ENCODE measurements at regions not wholly inside any gene's neighbourhood (a gene's known extent, or its start where the extent isn't known, plus 50 kb on each side); places are given as distances from the start of the nearest gene placed in this dataset.

GRCh38 chr2:107648781-107649404 lies 177.8 kb upstream of the RGPD4 start:
- TF ChIP-seq CTCF (conservative IDR thresholded peaks at IDR 0.05; ENCODE audit: low read depth, low read length): no peak
- Histone ChIP-seq H3K27ac (no peak overlapping the region), H2AFZ (ENCODE audit: low read depth) (no peak overlapping the region), H3K36me3 (ENCODE audit: insufficient read depth) (no peaks in the 10 kb centered on the region), H3K79me2 (ENCODE audit: insufficient read depth, low read depth) (no peaks in the 10 kb centered on the region), H3K27me3 (ENCODE audit: insufficient read depth, low read depth) (no peaks in the 10 kb centered on the region), H3K4me1 (ENCODE audit: low read depth, poor library complexity, severe bottlenecking) (no peaks in the 10 kb centered on the region), H3K9ac (no peak overlapping the region), H4K20me1 (ENCODE audit: insufficient read depth) (no peaks in the 10 kb centered on the region), H3K4me2 (no peak overlapping the region), H3K4me3 (IDR thresholded peaks at IDR 0.05; ENCODE audit: insufficient read depth, low read depth, low read length) (no peak overlapping the region)

GRCh38 chr2:107657049-107657448 lies 169.6 kb upstream of the RGPD4 start:
- Histone ChIP-seq H4K20me1 (ENCODE audit: insufficient read depth) (no peaks in the 10 kb centered on the region), H2AFZ (ENCODE audit: low read depth) (no peak overlapping the region), H3K4me3 (IDR thresholded peaks at IDR 0.05; ENCODE audit: insufficient read depth, low read depth, low read length) (no peak overlapping the region), H3K27ac (no peak overlapping the region), H3K9ac (no peak overlapping the region), H3K4me2 (no peak overlapping the region), H3K36me3 (ENCODE audit: insufficient read depth) (no peaks in the 10 kb centered on the region), H3K27me3 (ENCODE audit: insufficient read depth, low read depth) (no peaks in the 10 kb centered on the region), H3K4me1 (ENCODE audit: low read depth, poor library complexity, severe bottlenecking) (no peaks in the 10 kb centered on the region), H3K79me2 (ENCODE audit: insufficient read depth, low read depth) (no peaks in the 10 kb centered on the region)
- TF ChIP-seq CTCF (conservative IDR thresholded peaks at IDR 0.05; ENCODE audit: low read depth, low read length): no peak

GRCh38 chr2:107663632-107664031 lies 163.1 kb upstream of the RGPD4 start:
- Histone ChIP-seq H3K4me1 (ENCODE audit: low read depth, poor library complexity, severe bottlenecking) (no peaks in the 10 kb centered on the region), H3K36me3 (ENCODE audit: insufficient read depth) (no peaks in the 10 kb centered on the region), H3K9ac (no peak overlapping the region), H3K27me3 (ENCODE audit: insufficient read depth, low read depth) (no peaks in the 10 kb centered on the region), H4K20me1 (ENCODE audit: insufficient read depth) (no peaks in the 10 kb centered on the region), H3K27ac (no peak overlapping the region), H2AFZ (ENCODE audit: low read depth) (no peak overlapping the region), H3K4me2 (no peak overlapping the region), H3K79me2 (ENCODE audit: insufficient read depth, low read depth) (no peaks in the 10 kb centered on the region), H3K4me3 (IDR thresholded peaks at IDR 0.05; ENCODE audit: insufficient read depth, low read depth, low read length) (no peak overlapping the region)
- no peak for TF ChIP-seq CTCF (conservative IDR thresholded peaks at IDR 0.05; ENCODE audit: low read depth, low read length)

- H2AFZ ChIP-seq (ENCODE audit: low read depth): no peak overlapping the region
- TF ChIP-seq CTCF (conservative IDR thresholded peaks at IDR 0.05; ENCODE audit: low read depth, low read length): no peak
- H3K79me2 ChIP-seq (ENCODE audit: insufficient read depth, low read depth): no peaks in the 10 kb centered on the region
- no peak overlapping the region for H3K9ac ChIP-seq
- H4K20me1 ChIP-seq (ENCODE audit: insufficient read depth): no peaks in the 10 kb centered on the region
- H3K36me3 ChIP-seq (ENCODE audit: insufficient read depth): no peaks in the 10 kb centered on the region
- H3K27ac ChIP-seq: no peak overlapping the region
- H3K4me2 ChIP-seq: no peak overlapping the region
- H3K4me3 ChIP-seq (IDR thresholded peaks at IDR 0.05; ENCODE audit: insufficient read depth, low read depth, low read length): no peak overlapping the region
- no peaks in the 10 kb centered on the region for H3K4me1 ChIP-seq (ENCODE audit: low read depth, poor library complexity, severe bottlenecking)
- H3K27me3 ChIP-seq (ENCODE audit: insufficient read depth, low read depth): no peaks in the 10 kb centered on the region
Observed at GRCh38 chr2:107669335-107669734, 157.4 kb upstream of the RGPD4 start.
